ENCODE measurements at regions not wholly inside any gene's neighbourhood (a gene's known extent, or its start where the extent isn't known, plus 50 kb on each side); places are given as distances from the start of the nearest gene placed in this dataset.

GRCh38 chr17:34703533-34703932, 124.2 kb downstream of the TMEM132E start:
- no peak overlapping the region for H4K8ac ChIP-seq (replicated peaks; ENCODE audit: insufficient read length, low read depth, low read length)
- Mint-ChIP-seq H3K27me3 (ENCODE audit: low read depth) (peaks cover 43% of the 10 kb centered on the region), H3K27ac (no peak overlapping the region), H3K4me1 (0 out of 4 replicates have a peak, but pooled peaks cover 0 to 3% of the 10 kb centered on the region in 2 experiments), H3K36me3 (ENCODE audit: insufficient read depth in 1 of 3, low read depth in 3 of 3) (no peaks in the 10 kb centered on the region; a peak in 1 of 7 replicates), H3K4me3 (no peak overlapping the region), H3K9me3 (peaks cover 2 to 3% of the 10 kb centered on the region in 2 experiments; a peak in 4 of 5 replicates)
- no peak overlapping the region for H3K23ac ChIP-seq (ENCODE audit: insufficient read length, low read depth, low read length)
- no CpG with 5 or more reads among the region's 3 CpGs for WGBS (ENCODE audit: extremely low coverage, insufficient read length, low lambda C conversion rate)
- no peak overlapping the region for H2AFZ ChIP-seq (ENCODE audit: low read length)
- no peak overlapping the region for H3K18ac ChIP-seq (ENCODE audit: insufficient read length, low read depth, low read length)
- H2AK5ac ChIP-seq (ENCODE audit: insufficient read length, low read length), result no peak overlapping the region
- no peak overlapping the region for H3K4ac ChIP-seq (ENCODE audit: low read depth, low read length)
- no peak overlapping the region for H2BK120ac ChIP-seq (ENCODE audit: low read depth, low read length, poor library complexity, severe bottlenecking)
- no peak overlapping the region for H2BK5ac ChIP-seq (ENCODE audit: insufficient read length, low read length)
- DNase-seq, result peak; percentile 76
- no peak overlapping the region for H4K91ac ChIP-seq (ENCODE audit: insufficient read length, low read depth, low read length)
- no peak overlapping the region for H3K56ac ChIP-seq (ENCODE audit: insufficient read length, low read depth, low read length)
- H3K9me3 ChIP-seq (ENCODE audit: control insufficient read depth, low read depth, low read length), result no peaks in the 10 kb centered on the region
- H3K9ac ChIP-seq (ENCODE audit: extremely low read depth, insufficient read length, low read length), result no peak overlapping the region
- H3K79me1 ChIP-seq (ENCODE audit: insufficient read depth, low read depth, low read length, poor library complexity, severe bottlenecking), result no peaks in the 10 kb centered on the region
- no peaks in the 10 kb centered on the region for H4K20me1 ChIP-seq (ENCODE audit: control insufficient read depth, insufficient read depth, insufficient read length)
- H3K4me2 ChIP-seq (ENCODE audit: insufficient read depth, insufficient read length, low read length), result no peak overlapping the region
- H3K27ac ChIP-seq (ENCODE audit: insufficient read length, low read depth, low read length), result no peak overlapping the region
- H3K14ac ChIP-seq (ENCODE audit: insufficient read depth, low read length), result no peak overlapping the region
- no peak overlapping the region for H2BK20ac ChIP-seq (ENCODE audit: low read depth, low read length, poor library complexity, severe bottlenecking)
- no peak for TF ChIP-seq CTCF (conservative IDR thresholded peaks at IDR 0.05)
- no peaks in the 10 kb centered on the region for H3K79me2 ChIP-seq (ENCODE audit: insufficient read depth, low read length)
- H2BK15ac ChIP-seq (ENCODE audit: low read depth, low read length), result no peak overlapping the region
- H3T11ph ChIP-seq (ENCODE audit: low read length), result no peak overlapping the region
- H4K5ac ChIP-seq (ENCODE audit: insufficient read length, low read depth, low read length), result no peak overlapping the region
- no peaks in the 10 kb centered on the region for H3K4me1 ChIP-seq (ENCODE audit: insufficient read depth, low read length)
- no peaks in the 10 kb centered on the region for H3K23me2 ChIP-seq (ENCODE audit: insufficient read length, low read depth, low read length, poor library complexity, severe bottlenecking)
- H3K27me3 ChIP-seq (ENCODE audit: insufficient read depth, low read length), result no peaks in the 10 kb centered on the region
- H2BK12ac ChIP-seq (ENCODE audit: insufficient read length, low read depth, low read length), result no peak overlapping the region

Data from H9 (cell line).